ENCODE measurements at regions not wholly inside any gene's neighbourhood (a gene's known extent, or its start where the extent isn't known, plus 50 kb on each side); places are given as distances from the start of the nearest gene placed in this dataset.

- TF ChIP-seq ZNF592 (IDR thresholded peaks at IDR 0.05) (no peak), IKZF2 (IDR thresholded peaks at IDR 0.05) (no peak), MLLT1 (IDR thresholded peaks at IDR 0.05) (no peak), E2F8 (IDR thresholded peaks at IDR 0.05; ENCODE audit: low read depth, partially characterized antibody) (no peak)
Observed at GRCh38 chr2:16747257-16747656, 81.6 kb upstream of the CYRIA start (continued).
